Fibroblast of peridontal ligament (primary cell): ENCODE measurements at regions not wholly inside any gene's neighbourhood (a gene's known extent, or its start where the extent isn't known, plus 50 kb on each side); places are given as distances from the start of the nearest gene placed in this dataset.

Experiments
- DNase-seq: peaks from one replicate; pipeline ENCODE4 v3.0.0-alpha.2; 2010; ENCODE audit errors: extremely low read depth

GRCh38 chr15:94535298-94536048 is 304.1 kb downstream of the MCTP2 start:
- DNase-seq = no peak

DNA sequence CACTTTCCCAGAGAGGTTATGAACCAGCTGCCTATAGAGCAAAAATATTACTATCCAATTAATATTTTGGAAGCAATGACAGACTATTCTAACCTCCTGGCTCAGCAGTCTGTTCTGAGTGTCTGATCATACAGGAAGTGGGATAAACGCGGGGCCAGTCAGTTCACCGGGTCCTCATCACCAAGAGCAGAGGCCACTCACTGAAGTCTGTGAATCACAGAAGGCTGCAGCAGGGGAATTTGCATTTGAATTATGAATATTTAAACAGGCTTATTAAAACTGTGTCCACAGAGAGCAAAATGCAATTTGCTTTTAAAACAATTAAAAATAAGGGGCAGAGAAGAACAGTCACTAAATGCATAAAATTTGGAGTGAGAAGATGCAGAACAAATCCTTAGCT is 305.2 kb downstream of the MCTP2 start:
- no peak for DNase-seq

GRCh38 chr15:94538280-94538679 is 306.9 kb downstream of the MCTP2 start:
- no peak for DNase-seq

DNA sequence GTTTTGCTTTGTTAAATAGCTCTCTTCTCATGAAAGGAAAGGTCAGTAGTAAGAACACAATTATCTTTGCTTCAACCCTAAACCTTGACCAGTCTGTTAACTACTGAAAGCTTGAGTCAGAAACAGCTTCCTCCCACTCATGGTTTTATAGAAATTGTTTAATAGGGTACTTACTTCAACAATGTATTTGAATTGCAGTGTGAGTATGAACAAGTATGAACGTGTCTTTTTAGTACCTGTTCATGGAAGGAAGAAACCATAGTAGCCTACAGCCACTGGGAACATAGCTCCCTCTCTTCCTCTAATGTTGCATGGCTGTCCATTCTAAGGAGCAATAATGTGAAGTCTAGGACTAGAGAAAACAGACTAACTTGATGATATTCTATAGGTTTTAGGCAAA is 311.0 kb downstream of the MCTP2 start:
- DNase-seq = no peak

- no peak for DNase-seq
Measured at GRCh38 chr15:94546808-94547207, 315.4 kb downstream of the MCTP2 start.

- no peak for DNase-seq
Measured at GRCh38 chr15:94547711-94548110, 316.4 kb downstream of the MCTP2 start.

GRCh38 chr15:94555841-94556519 is 324.6 kb downstream of the MCTP2 start:
- no peak for DNase-seq

GRCh38 chr15:94561036-94561689 is 329.8 kb downstream of the MCTP2 start:
- DNase-seq = no peak

GRCh38 chr15:94563456-94563855 is 332.1 kb downstream of the MCTP2 start:
- no peak for DNase-seq

- DNase-seq = no peak
Measured at GRCh38 chr15:94576889-94577533, 345.6 kb downstream of the MCTP2 start.

DNA sequence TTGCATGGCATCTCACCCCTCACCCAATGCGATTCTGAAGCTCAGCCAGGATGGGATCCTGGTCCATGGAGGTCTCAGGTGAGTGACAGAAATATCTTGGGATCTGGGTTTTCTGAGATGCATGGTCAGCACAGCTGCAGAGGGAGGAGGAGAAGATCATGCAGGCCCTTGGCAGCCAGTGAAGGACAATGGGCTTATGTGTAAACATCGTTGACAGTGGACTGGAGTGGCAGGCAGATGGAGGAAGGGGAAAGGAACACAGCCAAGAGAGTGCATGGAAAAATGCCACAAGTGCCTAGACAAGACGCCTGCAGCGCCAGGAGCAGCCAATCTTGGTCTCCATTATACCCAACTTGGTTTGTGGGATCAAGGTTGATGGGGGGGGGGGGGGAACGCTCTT is 347.9 kb downstream of the MCTP2 start:
- no peak for DNase-seq

DNA sequence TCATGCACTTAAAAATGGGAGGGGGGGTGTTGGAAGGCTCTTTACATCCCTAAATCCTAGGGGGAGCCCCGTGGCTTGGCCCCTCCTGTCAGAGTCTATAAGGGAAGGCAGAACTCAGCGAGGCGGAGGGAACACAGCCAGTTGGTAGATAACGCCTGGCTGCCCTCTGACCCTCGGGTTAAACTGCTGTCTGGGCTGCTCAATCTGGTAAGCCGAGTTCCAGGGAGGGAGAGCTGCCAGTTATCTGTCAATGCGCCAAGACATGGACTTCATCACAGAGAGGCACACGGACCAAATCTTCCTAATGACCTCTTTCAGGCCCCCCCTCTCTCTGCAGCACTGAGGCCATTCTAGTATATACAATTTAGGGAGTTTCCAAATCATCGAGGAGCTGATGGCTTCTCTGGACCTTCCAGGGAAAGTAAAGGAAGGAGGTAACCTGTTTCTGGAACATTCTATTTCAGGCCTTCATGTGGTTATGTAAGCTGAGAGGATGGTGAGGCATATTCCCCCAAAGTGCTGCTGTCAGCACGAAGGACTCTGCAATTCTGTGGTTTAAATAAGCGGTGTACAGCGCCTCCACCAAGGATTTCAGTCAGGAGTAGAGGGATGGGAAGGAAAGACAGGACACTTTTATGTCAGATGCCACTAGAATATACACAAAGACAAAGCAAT is 349.0 kb downstream of the MCTP2 start:
- no peak for DNase-seq

- DNase-seq = no peak
Measured at GRCh38 chr15:94582368-94582767, 351.0 kb downstream of the MCTP2 start.

DNA sequence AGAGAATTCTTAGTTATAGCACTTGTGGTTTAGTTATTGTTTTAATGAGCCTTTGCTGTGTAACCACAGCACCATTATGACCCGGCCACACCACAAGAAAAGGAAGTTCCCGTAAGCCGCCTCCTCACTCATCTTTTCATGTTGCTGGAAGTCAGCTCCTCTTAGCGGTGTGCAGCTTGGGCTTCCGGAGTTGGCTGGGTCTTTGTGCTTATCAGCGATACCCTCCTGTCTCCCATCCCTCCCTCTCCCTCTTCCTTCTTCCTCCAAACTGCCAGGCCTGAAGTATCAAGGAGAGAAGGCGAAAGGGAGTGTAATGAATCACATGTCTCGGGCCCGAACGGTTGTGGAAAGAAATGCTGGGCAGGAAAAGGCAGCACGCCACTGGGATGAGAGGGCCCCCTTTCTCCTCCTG is 353.5 kb downstream of the MCTP2 start:
- no peak for DNase-seq

GRCh38 chr15:94586099-94586498 is 354.7 kb downstream of the MCTP2 start:
- DNase-seq = no peak

DNA sequence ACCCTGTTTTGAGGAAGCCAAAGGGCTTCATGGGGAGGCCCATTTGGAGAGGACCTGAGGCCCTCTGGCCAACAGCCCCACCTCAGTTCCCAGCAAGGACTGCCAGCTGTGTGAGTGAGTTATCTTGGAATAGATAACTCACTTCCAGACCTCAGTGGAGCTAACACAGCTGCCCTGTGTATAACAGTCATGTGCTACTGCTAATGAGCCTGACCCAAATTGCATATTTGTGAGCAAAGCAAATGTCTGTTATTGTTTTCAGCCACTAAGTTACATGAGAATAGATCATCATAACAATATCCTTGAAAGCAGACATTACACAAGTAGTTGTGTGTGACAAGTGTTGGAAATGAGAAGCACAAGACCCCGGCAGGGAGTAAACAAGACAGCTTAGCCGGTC is 355.8 kb downstream of the MCTP2 start:
- no peak for DNase-seq

DNA sequence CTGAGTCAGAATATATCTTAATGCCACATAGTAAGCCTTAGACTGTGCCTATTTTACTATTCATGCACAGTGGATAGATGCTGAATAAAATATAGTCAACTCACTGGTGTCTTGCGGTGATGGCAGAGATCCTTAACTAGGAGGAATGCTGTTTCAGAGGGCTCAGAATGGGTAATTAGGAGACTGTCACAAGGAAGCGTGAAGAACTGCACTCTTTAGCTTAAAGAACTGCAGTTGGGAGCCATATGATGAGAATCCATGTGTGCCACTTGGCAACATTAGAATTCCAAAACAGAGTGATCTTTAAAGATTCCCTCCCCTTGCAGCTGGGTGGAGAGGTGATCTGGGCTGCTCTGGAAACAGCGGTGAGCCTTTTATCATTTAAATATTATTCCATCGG is 357.6 kb downstream of the MCTP2 start:
- DNase-seq = no peak

GRCh38 chr15:94592495-94592894 is 361.1 kb downstream of the MCTP2 start:
- DNase-seq = no peak

DNA sequence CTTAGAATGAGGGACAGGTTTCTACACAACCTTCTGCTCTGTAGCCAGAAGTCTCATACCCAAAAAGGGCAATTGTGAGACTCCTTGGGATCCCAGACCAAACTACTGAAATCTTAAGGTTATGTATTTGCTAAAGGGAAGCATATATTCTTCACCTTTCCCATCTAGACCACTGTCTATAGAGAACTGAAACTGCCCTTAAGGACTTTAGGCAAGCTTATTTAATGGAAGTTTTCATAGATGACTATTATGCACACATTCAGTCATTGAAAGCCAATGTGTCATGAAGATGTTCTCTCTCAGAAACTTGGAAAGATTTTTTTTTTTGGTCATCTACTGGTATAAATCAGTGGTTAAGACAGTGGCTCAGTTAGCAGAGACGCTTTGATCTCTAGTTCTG is 365.3 kb downstream of the MCTP2 start:
- no peak for DNase-seq

DNA sequence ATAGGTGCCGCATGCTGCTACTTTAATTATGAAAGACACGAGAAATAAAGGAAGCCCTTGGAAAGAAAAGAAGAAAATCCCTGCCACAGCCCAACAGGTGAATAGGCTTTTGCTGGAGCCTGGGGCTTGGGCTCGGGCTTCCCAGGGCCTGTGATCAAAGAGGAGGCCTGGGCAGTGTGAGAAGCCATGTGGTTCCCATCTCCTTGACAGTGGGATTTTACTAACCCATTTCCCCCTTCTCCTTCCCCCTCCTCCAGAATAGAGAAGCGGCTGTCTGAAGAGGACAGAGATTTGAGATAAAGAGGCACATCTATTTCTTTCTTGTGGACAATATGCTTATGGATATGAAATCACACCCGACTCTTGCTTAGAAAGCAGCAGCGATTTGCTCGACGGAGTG is 369.1 kb downstream of the MCTP2 start:
- DNase-seq = no peak

- DNase-seq = no peak
Measured at GRCh38 chr15:94602754-94603470, 371.6 kb downstream of the MCTP2 start.
